NCI-H1417 (cell line): ENCODE measurements at regions not wholly inside any gene's neighbourhood (a gene's known extent, or its start where the extent isn't known, plus 50 kb on each side); places are given as distances from the start of the nearest gene placed in this dataset.
A peak's percentile ranks its signal among the peaks of the same experiment; 100 is the strongest.

Experiments
- DNase-seq, 3 experiments: peaks; one replicate each; lab custom pipeline; 2025; lab: John Stamatoyannopoulos, UW

- DNase-seq, result no peak
Measured at GRCh38 chr12:125360540-125360939, 295.3 kb downstream of the AACS start.

- DNase-seq, result no peak
Measured at GRCh38 chr12:125371033-125371432, 305.8 kb downstream of the AACS start.

GRCh38 chr12:125372085-125372484 lies 306.9 kb downstream of the AACS start:
- DNase-seq, result no peak

GRCh38 chr12:125373375-125373774 lies 308.1 kb downstream of the AACS start:
- DNase-seq, result no peak

- DNase-seq, result no peak
Measured at GRCh38 chr12:125376422-125376821, 311.2 kb downstream of the AACS start.

GRCh38 chr12:125377093-125377492 lies 311.9 kb downstream of the AACS start:
- no peak for DNase-seq

- DNase-seq, result no peak
Measured at GRCh38 chr12:125381373-125381772, 316.1 kb downstream of the AACS start.

- no peak for DNase-seq
Measured at GRCh38 chr12:125382926-125383325, 317.7 kb downstream of the AACS start.

GRCh38 chr12:125386652-125387051 lies 321.4 kb downstream of the AACS start:
- DNase-seq, result no peak

- no peak for DNase-seq
Measured at GRCh38 chr12:125387206-125387605, 322.0 kb downstream of the AACS start.

GRCh38 chr12:125389061-125389697 lies 323.9 kb downstream of the AACS start:
- no peak for DNase-seq

- no peak for DNase-seq
Measured at GRCh38 chr12:125393569-125393968, 328.3 kb downstream of the AACS start.

GRCh38 chr12:125395583-125396215 lies 330.5 kb downstream of the AACS start:
- no peak for DNase-seq

GRCh38 chr12:125399489-125399888 lies 334.3 kb downstream of the AACS start:
- DNase-seq, result no peak

- DNase-seq, result peak; percentile 12 to 59 (median 54)
Measured at GRCh38 chr12:125402874-125403789, 337.9 kb downstream of the AACS start.

GRCh38 chr12:125403843-125404242 lies 338.6 kb downstream of the AACS start:
- DNase-seq, result no peak

GRCh38 chr12:125406131-125406530 lies 340.9 kb downstream of the AACS start:
- no peak for DNase-seq

GRCh38 chr12:125408718-125409117 lies 343.5 kb downstream of the AACS start:
- DNase-seq, result no peak

- no peak for DNase-seq
Measured at GRCh38 chr12:125412506-125412905, 347.3 kb downstream of the AACS start.

GRCh38 chr12:125417446-125417845 lies 352.2 kb downstream of the AACS start:
- no peak for DNase-seq

GRCh38 chr12:125418902-125419564 lies 353.8 kb downstream of the AACS start:
- no peak for DNase-seq

GRCh38 chr12:125424909-125425308 lies 359.7 kb downstream of the AACS start:
- DNase-seq, result no peak
